H1 (cell line): ENCODE measurements at regions not wholly inside any gene's neighbourhood (a gene's known extent, or its start where the extent isn't known, plus 50 kb on each side); places are given as distances from the start of the nearest gene placed in this dataset.

Source experiments
- CTCF ChIA-PET: fragments of 300-600 bp; sonication (Branson Sonifier 250); formaldehyde crosslinking; loops from one replicate; lab custom pipeline; 2021; ENCODE audit not compliant: partially characterized antibody; lab: Charles Lee
- POLR2A ChIA-PET: fragments of 300-600 bp; sonication (Branson Sonifier 250); formaldehyde crosslinking; loops from one replicate; lab custom pipeline; 2021; ENCODE audit warnings: inconsistent platforms; ENCODE audit not compliant: partially characterized antibody; lab: Charles Lee
- DNase-seq, 2 experiments: peaks; one replicate each; pipeline versions ENCODE4 v3.0.0 to v3.0.0-alpha.2; 2010 to 2022; ENCODE audit warnings: low spot score in 2 of 2, low read depth in 1 of 2, mixed read lengths in 1 of 2
- FAIRE-seq: peaks from 2 replicates; lab custom pipeline; 2011; peaks lifted over from hg19 to GRCh38; lab: Jason Lieb, UNC
- H2AFZ ChIP-seq: 2 replicates; pipeline ENCODE4 v1.8.1; 2012; ENCODE audit warnings: low read length, inconsistent platforms
- H2AK5ac ChIP-seq: 2 replicates; pipeline ENCODE4 v1.6.1; 2013; ENCODE audit warnings: low read depth, low read length
- H2BK120ac ChIP-seq: replicated peaks from 2 replicates; pipeline ENCODE3; 2013; ENCODE audit warnings: low read depth, low read length, inconsistent platforms
- H2BK12ac ChIP-seq: 2 replicates; pipeline ENCODE4 v1.6.1; 2013; ENCODE audit warnings: low read depth, low read length
- H2BK15ac ChIP-seq: 2 replicates; pipeline ENCODE4 v1.6.1; 2013; ENCODE audit warnings: low read length
- H2BK20ac ChIP-seq: 2 replicates; pipeline ENCODE4 v1.6.1; 2013; ENCODE audit warnings: low read length
- H2BK5ac ChIP-seq: 2 replicates; pipeline ENCODE4 v1.6.1; 2013; ENCODE audit warnings: low read depth, low read length
- H3K14ac ChIP-seq: 2 replicates; pipeline ENCODE4 v1.6.1; 2013; ENCODE audit warnings: inconsistent platforms; ENCODE audit not compliant: insufficient read length
- H3K18ac ChIP-seq: 2 replicates; pipeline ENCODE4 v1.6.1; 2013; ENCODE audit warnings: low read length; ENCODE audit errors: extremely low read depth
- H3K23ac ChIP-seq: 2 replicates; pipeline ENCODE4 v1.6.1; 2013; ENCODE audit warnings: inconsistent platforms; ENCODE audit not compliant: insufficient read length
- H3K23me2 ChIP-seq: 2 replicates; pipeline ENCODE4 v1.6.1; 2013; ENCODE audit warnings: low read depth, low read length
- H3K27ac ChIP-seq: 2 replicates; pipeline ENCODE4 v1.6.1; 2011; ENCODE audit warnings: low read depth, low read length, inconsistent platforms
- H3K27me3 ChIP-seq, 4 experiments: replicated peaks in 1 of 4; 1 replicate in 1 of 4; 2 replicates in 3 of 4; pipeline versions ENCODE4 v1.6.1 to v1.8.1; 2011 to 2013; ENCODE audit warnings: low read length in 3 of 4, mild to moderate bottlenecking in 3 of 4, inconsistent platforms in 2 of 4, mixed read lengths in 2 of 4, moderate library complexity in 1 of 4; ENCODE audit not compliant: control insufficient read depth in 3 of 4, insufficient read depth in 3 of 4; ENCODE audit errors: extremely low read depth in 1 of 4
- H3K36me3 ChIP-seq, 4 experiments: 2 replicates each; pipeline versions ENCODE4 v1.6.1 to v1.8.1; 2011 to 2013; ENCODE audit warnings: mild to moderate bottlenecking in 4 of 4, low read length in 3 of 4, moderate library complexity in 2 of 4, control low read depth in 1 of 4, inconsistent platforms in 1 of 4; ENCODE audit not compliant: insufficient read depth in 4 of 4, control insufficient read depth in 2 of 4
- H3K4ac ChIP-seq: replicated peaks from 2 replicates; pipeline ENCODE3; 2013; ENCODE audit warnings: low read length, low read depth, mixed read lengths, inconsistent platforms; ENCODE audit not compliant: insufficient read length
- H3K4me1 ChIP-seq, 4 experiments: replicated peaks in 1 of 4; 1 replicate in 1 of 4; 2 replicates in 3 of 4; pipeline versions ENCODE4 v1.6.1 to v1.8.1; 2011 to 2013; ENCODE audit warnings: low read length in 3 of 4, inconsistent platforms in 2 of 4, mixed read lengths in 1 of 4; ENCODE audit not compliant: insufficient read depth in 4 of 4, control insufficient read depth in 3 of 4
- H3K4me2 ChIP-seq, 2 experiments: 2 replicates each; pipeline versions ENCODE4 v1.6.1 to v1.8.1; 2011 to 2013; ENCODE audit warnings: low read depth in 2 of 2, low read length in 2 of 2, control low read depth in 1 of 2, inconsistent platforms in 1 of 2, mild to moderate bottlenecking in 1 of 2; ENCODE audit not compliant: insufficient read depth in 1 of 2
- H3K4me3 ChIP-seq, 4 experiments: fragments of 200-600, 300-600 bp in 1 of 4; sonication (generic), shearing (Covaris generic), sonication (Bioruptor Twin) in 1 of 4; 2 replicates each; pipeline versions ENCODE4 v1.5.1 to v1.8.1; 2011 to 2016; ENCODE audit warnings: low read length in 4 of 4, low read depth in 3 of 4, control low read depth in 2 of 4, inconsistent platforms in 2 of 4, mild to moderate bottlenecking in 2 of 4, mixed read lengths in 1 of 4, moderate library complexity in 1 of 4; ENCODE audit not compliant: insufficient read depth in 2 of 4; ENCODE audit errors: extremely low read depth in 1 of 4
- H3K56ac ChIP-seq: replicated peaks from 2 replicates; pipeline ENCODE3; 2013; ENCODE audit warnings: low read depth, mild to moderate bottlenecking, mixed read lengths, low read length, inconsistent platforms; ENCODE audit not compliant: insufficient read length
- H3K79me1 ChIP-seq: 2 replicates; pipeline ENCODE4 v1.6.1; 2013; ENCODE audit warnings: low read depth, low read length, control low read depth
- H3K79me2 ChIP-seq, 2 experiments: 2 replicates each; pipeline versions ENCODE4 v1.6.1 to v1.8.1; 2012 to 2013; ENCODE audit warnings: low read length in 2 of 2, mild to moderate bottlenecking in 2 of 2, inconsistent platforms in 1 of 2; ENCODE audit not compliant: insufficient read depth in 2 of 2, control insufficient read depth in 1 of 2
- H3K9ac ChIP-seq, 4 experiments: replicated peaks in 1 of 4; 1 replicate in 1 of 4; 2 replicates in 3 of 4; pipeline versions ENCODE4 v1.6.1 to v1.8.1; 2011 to 2013; ENCODE audit warnings: low read depth in 3 of 4, low read length in 3 of 4, control low read depth in 2 of 4, mild to moderate bottlenecking in 2 of 4, moderate library complexity in 2 of 4, inconsistent platforms in 1 of 4; ENCODE audit errors: extremely low read depth in 1 of 4
- H3K9me3 ChIP-seq, 2 experiments: 2 replicates each; pipeline versions ENCODE4 v1.6.1 to v1.8.1; 2012 to 2013; ENCODE audit warnings: mild to moderate bottlenecking in 2 of 2, moderate library complexity in 2 of 2, control low read depth in 1 of 2, inconsistent platforms in 1 of 2, low read depth in 1 of 2, low read length in 1 of 2, mixed read lengths in 1 of 2; ENCODE audit not compliant: insufficient read depth in 2 of 2
- H4K20me1 ChIP-seq, 2 experiments: replicated peaks in 1 of 2; 2 replicates each; pipeline versions ENCODE3 to v1.8.1; 2011 to 2013; ENCODE audit warnings: inconsistent platforms in 2 of 2, low read length in 2 of 2, mild to moderate bottlenecking in 1 of 2; ENCODE audit not compliant: insufficient read depth in 2 of 2, control insufficient read depth in 1 of 2
- H4K5ac ChIP-seq: 2 replicates; pipeline ENCODE4 v1.6.1; 2013; ENCODE audit warnings: low read length, low read depth, mixed read lengths, inconsistent platforms; ENCODE audit not compliant: insufficient read length
- H4K8ac ChIP-seq: 2 replicates; pipeline ENCODE4 v1.8.0; 2013; ENCODE audit warnings: mild to moderate bottlenecking, moderate library complexity, low read length, inconsistent platforms; ENCODE audit not compliant: insufficient read depth; ENCODE audit errors: extremely low read depth
- H4K91ac ChIP-seq: replicated peaks from 2 replicates; pipeline ENCODE3; 2013; ENCODE audit warnings: low read length, mixed read lengths, inconsistent platforms; ENCODE audit not compliant: insufficient read length
- BRCA1 ChIP-seq: IDR thresholded peaks from 2 replicates; pipeline ENCODE4 v1.6.1; 2012; ENCODE audit warnings: low read depth, low read length, improper control_type of control experiment
- CBX8 ChIP-seq: fragments of 300-800, 300-1000 bp; sonication (generic); IDR thresholded peaks from 2 replicates; pipeline ENCODE4 v1.7.1; 2016; ENCODE audit warnings: low read depth, low read length, borderline replicate concordance
- JUND ChIP-seq: IDR thresholded peaks from 2 replicates; pipeline ENCODE4 v1.6.1; 2011; ENCODE audit warnings: mild to moderate bottlenecking, improper control_type of control experiment, low read length
- PHF8 ChIP-seq: fragments of 200-600 bp; sonication (generic); conservative IDR thresholded peaks from 2 replicates; pipeline ENCODE4 v1.7.1; 2012; ENCODE audit warnings: low read depth, mild to moderate bottlenecking, inconsistent platforms, low read length, moderate library complexity
- RAD21 ChIP-seq, 2 experiments: IDR thresholded peaks in 1 of 2; conservative IDR thresholded peaks in 1 of 2; 2 replicates each; pipeline ENCODE4 v1.6.1; 2011; ENCODE audit warnings: low read depth in 2 of 2, low read length in 2 of 2, improper control_type of control experiment in 1 of 2, inconsistent platforms in 1 of 2, mild to moderate bottlenecking in 1 of 2, moderate library complexity in 1 of 2
- RNF2 ChIP-seq: fragments of 200-900, 300-1000 bp; sonication (generic); IDR thresholded peaks from 2 replicates; pipeline ENCODE4 v1.7.1; 2016; ENCODE audit warnings: borderline replicate concordance, low read depth, mild to moderate bottlenecking, antibody characterized with exemption, low read length; ENCODE audit not compliant: poor library complexity, severe bottlenecking; ENCODE audit errors: missing control alignments
- SP1 ChIP-seq: IDR thresholded peaks from 2 replicates; pipeline ENCODE4 v1.6.1; 2011; ENCODE audit warnings: low read depth, low read length
- SRF ChIP-seq: IDR thresholded peaks from 2 replicates; pipeline ENCODE4 v1.6.1; 2011; ENCODE audit warnings: mild to moderate bottlenecking, low read depth, low read length, moderate library complexity
- TAF7 ChIP-seq: optimal IDR thresholded peaks from 2 replicates; pipeline ENCODE3; 2011; ENCODE audit warnings: low read depth, mild to moderate bottlenecking, inconsistent platforms, low read length, moderate library complexity, borderline replicate concordance
- TCF12 ChIP-seq: IDR thresholded peaks from 2 replicates; pipeline ENCODE4 v1.6.1; 2011; ENCODE audit warnings: low read depth, mild to moderate bottlenecking, low read length
- TEAD4 ChIP-seq: IDR thresholded peaks from 2 replicates; pipeline ENCODE4 v1.6.1; 2012; ENCODE audit warnings: low read depth, low read length, inconsistent platforms, mixed read lengths
- WGBS, 2 experiments: shearing (Covaris generic) in 1 of 2; methylation state at CpG; one replicate each; pipeline versions ENCODE4 v1.1.6 to v1.1.7; 2013 to 2015; ENCODE audit warnings: low lambda C conversion rate in 2 of 2, mixed read lengths in 2 of 2, inconsistent platforms in 1 of 2, low coverage in 1 of 2, missing lambda C conversion rate in 1 of 2; ENCODE audit not compliant: insufficient replicate concordance in 2 of 2, insufficient coverage in 1 of 2, insufficient read length in 1 of 2; ENCODE audit errors: extremely low coverage in 1 of 2, missing lambda C conversion rate in 1 of 2; 5-methylcytosine and 5-hydroxymethylcytosine counted together
- TF ChIP-seq, protein P1 (sequence below), 3 experiments: IDR thresholded peaks; 1 replicate in 2 of 3; 2 replicates in 1 of 3; pipeline versions ENCODE4 v1.5.1 to v1.6.1; 2011; ENCODE audit warnings: low read length in 3 of 3, mild to moderate bottlenecking in 3 of 3, inconsistent platforms in 2 of 3, low read depth in 1 of 3, moderate library complexity in 1 of 3; ENCODE audit not compliant: insufficient read depth in 1 of 3; ENCODE audit errors: control extremely low read depth in 1 of 3

DNA sequence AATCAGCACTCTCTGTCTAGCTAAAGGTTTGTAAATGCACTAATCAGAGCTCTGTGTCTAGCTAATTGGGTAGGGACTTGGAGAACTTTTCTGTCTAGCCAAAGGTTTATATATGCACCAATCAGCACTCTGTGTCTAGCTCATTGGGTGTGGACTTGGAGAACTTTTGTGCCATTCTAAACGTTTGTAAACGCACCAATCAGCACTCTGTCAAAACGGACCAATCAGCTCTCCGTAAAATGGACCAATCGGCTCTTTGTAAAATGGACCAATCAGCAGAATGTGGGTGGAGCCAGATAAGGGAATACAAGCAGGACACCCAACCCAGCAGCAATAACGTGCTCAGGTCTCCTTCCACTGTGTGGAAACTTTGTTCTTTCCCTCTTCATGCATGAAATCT is 298.6 kb upstream of the PTPRD start:
- no peak overlapping the region for H3K18ac ChIP-seq
- POLR2A ChIA-PET, result no interaction called here
- H3K4me2 ChIP-seq, result no peak overlapping the region
- peaks cover 0 to 3% (median 0%) of the 10 kb centered on the region in 4 experiments; a peak in 1 of 7 replicates for H3K4me1 ChIP-seq
- H3K4ac ChIP-seq, result no peak overlapping the region
- no peak overlapping the region for H2BK12ac ChIP-seq
- H4K5ac ChIP-seq, result no peak overlapping the region
- H2AK5ac ChIP-seq, result no peak overlapping the region
- H2BK20ac ChIP-seq, result no peak overlapping the region
- DNase-seq, result no peak
- H3K79me2 ChIP-seq, result no peaks in the 10 kb centered on the region
- H3K36me3 ChIP-seq, result no peaks in the 10 kb centered on the region
- H2BK15ac ChIP-seq, result no peak overlapping the region
- no peak overlapping the region for H2BK5ac ChIP-seq
- H3K9me3 ChIP-seq, result peaks cover 0 to 4% of the 10 kb centered on the region in 2 experiments; a peak in 1 of 4 replicates
- no peak overlapping the region for H3K4me3 ChIP-seq
- no peak overlapping the region for H2BK120ac ChIP-seq
- no peaks in the 10 kb centered on the region for H4K20me1 ChIP-seq
- no peaks in the 10 kb centered on the region for H3K79me1 ChIP-seq
- no peak for FAIRE-seq
- H3K56ac ChIP-seq, result no peak overlapping the region
- H2AFZ ChIP-seq, result no peak overlapping the region
- H4K91ac ChIP-seq, result no peak overlapping the region
- H3K9ac ChIP-seq, result no peak overlapping the region
- CTCF ChIA-PET, result no interaction called here
- H3K23ac ChIP-seq, result no peak overlapping the region
- no peaks in the 10 kb centered on the region for H3K23me2 ChIP-seq
- H4K8ac ChIP-seq, result no peak overlapping the region
- H3K27ac ChIP-seq, result no peak overlapping the region
- no peak overlapping the region for H3K14ac ChIP-seq
- no peaks in the 10 kb centered on the region for H3K27me3 ChIP-seq
- WGBS, 2 experiments, result 89% methylated on average over 6 of the region's 6 CpGs; no CpG with 5 or more reads in 1 of the 2 experiments
- TF ChIP-seq SP1, result no peak
- TF ChIP-seq TEAD4, result no peak
- TF ChIP-seq JUND, result no peak
- TF ChIP-seq CBX8, result no peak
- no peak for TF ChIP-seq BRCA1
- TF ChIP-seq TCF12, result no peak
- no peak for TF ChIP-seq TAF7
- no peak for TF ChIP-seq PHF8
- no peak for TF ChIP-seq SRF
- TF ChIP-seq RNF2, result no peak
- TF ChIP-seq RAD21 (IDR thresholded peaks at IDR 0.05 in 1 of 2, conservative IDR thresholded peaks at IDR 0.05 in 1 of 2; ENCODE audit: low read depth in 2 of 2, low read length in 2 of 2), result no peak
- TF ChIP-seq, protein P1, sequence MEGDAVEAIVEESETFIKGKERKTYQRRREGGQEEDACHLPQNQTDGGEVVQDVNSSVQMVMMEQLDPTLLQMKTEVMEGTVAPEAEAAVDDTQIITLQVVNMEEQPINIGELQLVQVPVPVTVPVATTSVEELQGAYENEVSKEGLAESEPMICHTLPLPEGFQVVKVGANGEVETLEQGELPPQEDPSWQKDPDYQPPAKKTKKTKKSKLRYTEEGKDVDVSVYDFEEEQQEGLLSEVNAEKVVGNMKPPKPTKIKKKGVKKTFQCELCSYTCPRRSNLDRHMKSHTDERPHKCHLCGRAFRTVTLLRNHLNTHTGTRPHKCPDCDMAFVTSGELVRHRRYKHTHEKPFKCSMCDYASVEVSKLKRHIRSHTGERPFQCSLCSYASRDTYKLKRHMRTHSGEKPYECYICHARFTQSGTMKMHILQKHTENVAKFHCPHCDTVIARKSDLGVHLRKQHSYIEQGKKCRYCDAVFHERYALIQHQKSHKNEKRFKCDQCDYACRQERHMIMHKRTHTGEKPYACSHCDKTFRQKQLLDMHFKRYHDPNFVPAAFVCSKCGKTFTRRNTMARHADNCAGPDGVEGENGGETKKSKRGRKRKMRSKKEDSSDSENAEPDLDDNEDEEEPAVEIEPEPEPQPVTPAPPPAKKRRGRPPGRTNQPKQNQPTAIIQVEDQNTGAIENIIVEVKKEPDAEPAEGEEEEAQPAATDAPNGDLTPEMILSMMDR (IDR thresholded peaks at IDR 0.05; ENCODE audit: control extremely low read depth in 1 of 3, insufficient read depth in 1 of 3, low read depth in 1 of 3, low read length in 3 of 3), result no peak
